GM23338 (cell line): ENCODE measurements at regions not wholly inside any gene's neighbourhood (a gene's known extent, or its start where the extent isn't known, plus 50 kb on each side); places are given as distances from the start of the nearest gene placed in this dataset.

Experiments
- ATAC-seq: fragments of 200-7000 bp; cut with Tn5 transposase; 3 replicates; pipeline ENCODE4 v1.9.1; 2020
- DNase-seq: peaks from one replicate; pipeline ENCODE4 v3.0.0-alpha.2; 2015; ENCODE audit warnings: low spot score
- H2AFZ ChIP-seq: fragments of 200-600 bp; sonication (generic); 2 replicates; pipeline ENCODE4 v1.8.0; 2016; ENCODE audit warnings: antibody characterized with exemption, mild to moderate bottlenecking, moderate library complexity
- H3F3A ChIP-seq: fragments of 200-600 bp; sonication (generic); replicated peaks from 2 replicates; pipeline ENCODE4 v1.8.0; 2017; ENCODE audit warnings: antibody characterized with exemption, mixed run types, low read depth
- H3K27ac ChIP-seq: fragments of 200-600 bp; sonication (generic); 2 replicates; pipeline ENCODE4 v1.6.1; 2016; ENCODE audit warnings: low read depth
- H3K27me3 ChIP-seq: fragments of 200-600 bp; sonication (generic); 2 replicates; pipeline ENCODE4 v1.8.0; 2016; ENCODE audit warnings: mild to moderate bottlenecking, mixed run types, moderate library complexity; ENCODE audit not compliant: insufficient read depth
- H3K36me3 ChIP-seq: fragments of 200-600 bp; sonication (generic); 2 replicates; pipeline ENCODE4 v1.8.0; 2016; ENCODE audit warnings: mild to moderate bottlenecking; ENCODE audit not compliant: insufficient read depth
- H3K4me1 ChIP-seq: fragments of 200-600 bp; sonication (generic); 2 replicates; pipeline ENCODE4 v1.8.0; 2016; ENCODE audit warnings: mild to moderate bottlenecking, moderate library complexity; ENCODE audit not compliant: insufficient read depth
- H3K4me2 ChIP-seq: fragments of 200-600 bp; sonication (generic); 2 replicates; pipeline ENCODE4 v1.7.1; 2017; ENCODE audit warnings: mixed run types
- H3K4me3 ChIP-seq: fragments of 200-600 bp; sonication (generic); 2 replicates; pipeline ENCODE4 v1.6.1; 2016; ENCODE audit warnings: mixed run types
- H3K79me2 ChIP-seq: fragments of 200-600 bp; sonication (generic); replicated peaks from 2 replicates; pipeline ENCODE4 v1.8.0; 2017; ENCODE audit warnings: mild to moderate bottlenecking; ENCODE audit not compliant: insufficient read depth
- H3K9me2 ChIP-seq: fragments of 200-600 bp; sonication (generic); 2 replicates; pipeline ENCODE4 v1.8.0; 2017; ENCODE audit not compliant: insufficient read depth
- H4K20me1 ChIP-seq: fragments of 200-600 bp; sonication (generic); replicated peaks from 2 replicates; pipeline ENCODE4 v1.8.0; 2017; ENCODE audit warnings: mild to moderate bottlenecking; ENCODE audit not compliant: insufficient read depth
- H3K27ac Mint-ChIP-seq: 2 replicates; pipeline ENCODE4 v1.8.0; 2020; ENCODE audit warnings: inconsistent platforms, mild to moderate bottlenecking, moderate library complexity, mixed read lengths
- H3K27me3 Mint-ChIP-seq: 3 replicates; pipeline ENCODE4 v1.8.0; 2022; ENCODE audit warnings: low read depth, mild to moderate bottlenecking, moderate library complexity, mixed read lengths, inconsistent platforms; ENCODE audit not compliant: insufficient read depth, poor library complexity
- H3K36me3 Mint-ChIP-seq: 3 replicates; pipeline ENCODE4 v1.8.0; 2021; ENCODE audit warnings: low read depth, mild to moderate bottlenecking, inconsistent platforms, moderate library complexity, mixed read lengths
- H3K4me1 Mint-ChIP-seq: 3 replicates; pipeline ENCODE4 v1.8.0; 2020; ENCODE audit warnings: mild to moderate bottlenecking, inconsistent platforms, mixed read lengths
- H3K4me3 Mint-ChIP-seq: 3 replicates; pipeline ENCODE4 v1.8.0; 2021; ENCODE audit warnings: moderate library complexity, mild to moderate bottlenecking, inconsistent platforms, mixed read lengths
- H3K9me3 Mint-ChIP-seq: 3 replicates; pipeline ENCODE4 v1.8.0; 2020; ENCODE audit warnings: moderate library complexity, mild to moderate bottlenecking, inconsistent platforms, mixed read lengths
- CREB1 ChIP-seq: fragments of 250-450 bp; sonication (Bioruptor Pico); IDR thresholded peaks from 2 replicates; pipeline ENCODE4 v1.5.0; 2020; ENCODE audit warnings: low read depth, mild to moderate bottlenecking, moderate library complexity
- CTCF ChIP-seq, 2 experiments: fragments of 200-600 bp in 1 of 2; sonication (generic) in 1 of 2; conservative IDR thresholded peaks; 2 replicates each; pipeline versions ENCODE4 v1.5.1 to v1.6.1; 2016 to 2017; ENCODE audit warnings: antibody characterized with exemption in 2 of 2, low read depth in 2 of 2, mild to moderate bottlenecking in 2 of 2, moderate library complexity in 1 of 2
- ETS1 ChIP-seq: IDR thresholded peaks from 2 replicates; pipeline ENCODE4 v1.6.1; 2016; ENCODE audit warnings: antibody characterized with exemption
- EZH2 ChIP-seq: fragments of 200-600 bp; sonication (generic); IDR thresholded peaks from one replicate; pipeline ENCODE4 v1.8.0; 2017; ENCODE audit warnings: antibody characterized with exemption, mild to moderate bottlenecking, low read depth; ENCODE audit not compliant: unreplicated experiment
- EZH2phosphoT487 ChIP-seq: fragments of 200-600 bp; sonication (generic); IDR thresholded peaks from one replicate; pipeline ENCODE4 v1.8.1; 2018; ENCODE audit warnings: antibody characterized with exemption; ENCODE audit not compliant: unreplicated experiment
- JUNB ChIP-seq: IDR thresholded peaks from one replicate; pipeline ENCODE4 v1.6.1; 2016; ENCODE audit warnings: antibody characterized with exemption; ENCODE audit not compliant: unreplicated experiment
- NANOG ChIP-seq: IDR thresholded peaks from 2 replicates; pipeline ENCODE4 v1.6.1; 2016; ENCODE audit warnings: antibody characterized with exemption, borderline replicate concordance
- POLR2AphosphoS5 ChIP-seq: IDR thresholded peaks from 2 replicates; pipeline ENCODE4 v1.6.1; 2016; ENCODE audit warnings: antibody characterized with exemption, low read depth
- REST ChIP-seq: IDR thresholded peaks from one replicate; pipeline ENCODE4 v1.6.1; 2018; ENCODE audit warnings: antibody characterized with exemption; ENCODE audit not compliant: unreplicated experiment
- STAT1 ChIP-seq: IDR thresholded peaks from one replicate; pipeline ENCODE4 v1.6.1; 2016; ENCODE audit warnings: antibody characterized with exemption; ENCODE audit not compliant: unreplicated experiment
- ZNF114 ChIP-seq: fragments of 250-450 bp; sonication (Bioruptor Pico); IDR thresholded peaks from 2 replicates; pipeline ENCODE4 v1.5.0; 2020; ENCODE audit warnings: mild to moderate bottlenecking, moderate library complexity
- ZNF331 ChIP-seq: fragments of 250-450 bp; sonication (Bioruptor Pico); IDR thresholded peaks from 2 replicates; pipeline ENCODE4 v1.5.0; 2020; ENCODE audit warnings: low read depth, mild to moderate bottlenecking, moderate library complexity
- ZNF462 ChIP-seq: fragments of 250-450 bp; sonication (Bioruptor Pico); IDR thresholded peaks from 2 replicates; pipeline ENCODE4 v1.5.0; 2020; ENCODE audit warnings: mild to moderate bottlenecking, moderate library complexity

- no peak overlapping the region for H3K27ac ChIP-seq
- DNase-seq (no peak), ATAC-seq (no peak)
- no peaks in the 10 kb centered on the region for H3K36me3 ChIP-seq
- Mint-ChIP-seq H3K4me1 (peaks cover 7% of the 10 kb centered on the region), H3K27me3 (peaks cover 9% of the 10 kb centered on the region), H3K27ac (no peak overlapping the region), H3K36me3 (no peaks in the 10 kb centered on the region), H3K4me3 (no peak overlapping the region), H3K9me3 (peaks cover 6% of the 10 kb centered on the region; the same call in 2 of the 3 replicates)
- H3K79me2 ChIP-seq, result no peaks in the 10 kb centered on the region
- H3K4me2 ChIP-seq, result no peak overlapping the region
- no peak overlapping the region for H3K4me3 ChIP-seq
- H3K27me3 ChIP-seq, result no peaks in the 10 kb centered on the region
- H3K9me2 ChIP-seq, result peaks cover 11% of the 10 kb centered on the region
- H2AFZ ChIP-seq, result no peak overlapping the region
- TF ChIP-seq ZNF462 (CRISPR knock-in tag), result no peak
- no peak for TF ChIP-seq JUNB
- no peak for TF ChIP-seq NANOG
- TF ChIP-seq STAT1, result no peak
- TF ChIP-seq REST, result no peak
- TF ChIP-seq ZNF331 (CRISPR knock-in tag), result no peak
- no peak for TF ChIP-seq CREB1 (CRISPR knock-in tag)
- no peak for TF ChIP-seq CTCF (conservative IDR thresholded peaks at IDR 0.05; ENCODE audit: low read depth in 2 of 2)
- no peak for TF ChIP-seq EZH2
- TF ChIP-seq ETS1, result no peak
- TF ChIP-seq ZNF114 (CRISPR knock-in tag), result no peak
- TF ChIP-seq POLR2AphosphoS5, result no peak
- no peak for TF ChIP-seq EZH2phosphoT487
- no peaks in the 10 kb centered on the region for H3K4me1 ChIP-seq
- no peaks in the 10 kb centered on the region for H3F3A ChIP-seq
- no peaks in the 10 kb centered on the region for H4K20me1 ChIP-seq
Measured at GRCh38 chr2:128625421-128625820, 306.8 kb upstream of the HS6ST1 start.
